ENCODE measurements at regions not wholly inside any gene's neighbourhood (a gene's known extent, or its start where the extent isn't known, plus 50 kb on each side); places are given as distances from the start of the nearest gene placed in this dataset.

DNA sequence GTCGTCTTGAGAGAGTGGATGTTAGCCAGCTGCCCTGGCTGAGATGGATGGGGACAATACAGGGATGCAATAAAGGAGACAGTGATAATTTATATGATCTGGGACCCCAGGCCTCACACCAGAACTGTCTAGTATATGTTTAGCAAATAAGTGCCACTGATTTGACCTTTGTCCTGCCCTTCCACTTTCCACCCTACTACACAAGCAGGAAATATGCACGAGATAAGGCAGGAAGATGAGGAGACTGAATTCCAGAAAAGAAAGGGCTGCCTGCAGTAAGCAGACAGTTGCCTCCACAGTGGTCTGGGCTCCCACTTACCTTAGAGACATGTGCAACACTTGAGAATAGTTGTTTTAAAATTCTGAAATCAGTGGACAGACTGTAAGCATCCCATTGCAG lies 80.2 kb upstream of the ZNF91 start:
- no peak for TF ChIP-seq POLR2A (IDR thresholded peaks at IDR 0.05)
- TF ChIP-seq, protein P1, sequence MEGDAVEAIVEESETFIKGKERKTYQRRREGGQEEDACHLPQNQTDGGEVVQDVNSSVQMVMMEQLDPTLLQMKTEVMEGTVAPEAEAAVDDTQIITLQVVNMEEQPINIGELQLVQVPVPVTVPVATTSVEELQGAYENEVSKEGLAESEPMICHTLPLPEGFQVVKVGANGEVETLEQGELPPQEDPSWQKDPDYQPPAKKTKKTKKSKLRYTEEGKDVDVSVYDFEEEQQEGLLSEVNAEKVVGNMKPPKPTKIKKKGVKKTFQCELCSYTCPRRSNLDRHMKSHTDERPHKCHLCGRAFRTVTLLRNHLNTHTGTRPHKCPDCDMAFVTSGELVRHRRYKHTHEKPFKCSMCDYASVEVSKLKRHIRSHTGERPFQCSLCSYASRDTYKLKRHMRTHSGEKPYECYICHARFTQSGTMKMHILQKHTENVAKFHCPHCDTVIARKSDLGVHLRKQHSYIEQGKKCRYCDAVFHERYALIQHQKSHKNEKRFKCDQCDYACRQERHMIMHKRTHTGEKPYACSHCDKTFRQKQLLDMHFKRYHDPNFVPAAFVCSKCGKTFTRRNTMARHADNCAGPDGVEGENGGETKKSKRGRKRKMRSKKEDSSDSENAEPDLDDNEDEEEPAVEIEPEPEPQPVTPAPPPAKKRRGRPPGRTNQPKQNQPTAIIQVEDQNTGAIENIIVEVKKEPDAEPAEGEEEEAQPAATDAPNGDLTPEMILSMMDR (IDR thresholded peaks at IDR 0.05) = no peak
